ENCODE measurements at regions not wholly inside any gene's neighbourhood (a gene's known extent, or its start where the extent isn't known, plus 50 kb on each side); places are given as distances from the start of the nearest gene placed in this dataset.

DNA sequence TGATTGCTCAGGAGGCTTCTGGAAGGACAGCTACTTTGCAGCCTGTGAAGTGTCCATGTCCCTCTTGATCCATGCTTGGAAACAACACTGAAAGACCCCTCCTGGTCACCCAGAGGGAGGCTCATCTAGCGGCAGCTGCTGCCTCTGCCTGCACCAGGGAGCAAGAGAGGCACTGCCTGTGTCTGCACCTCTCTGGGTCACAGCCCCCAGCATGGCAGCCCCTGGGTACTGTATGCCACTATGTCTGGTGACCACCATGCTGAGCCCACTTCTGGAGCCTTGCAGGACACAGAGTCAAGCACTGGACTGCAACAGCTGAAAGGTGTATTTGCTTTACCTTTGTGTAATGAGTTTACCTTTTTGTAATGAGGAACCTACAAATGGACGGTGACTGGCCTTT is 186.3 kb upstream of the MYT1L start:
- intact Hi-C loops (cut with DNase I): no loop called here
- no peak for TF ChIP-seq POLR2A (IDR thresholded peaks at IDR 0.05)
- TF ChIP-seq, protein P1, sequence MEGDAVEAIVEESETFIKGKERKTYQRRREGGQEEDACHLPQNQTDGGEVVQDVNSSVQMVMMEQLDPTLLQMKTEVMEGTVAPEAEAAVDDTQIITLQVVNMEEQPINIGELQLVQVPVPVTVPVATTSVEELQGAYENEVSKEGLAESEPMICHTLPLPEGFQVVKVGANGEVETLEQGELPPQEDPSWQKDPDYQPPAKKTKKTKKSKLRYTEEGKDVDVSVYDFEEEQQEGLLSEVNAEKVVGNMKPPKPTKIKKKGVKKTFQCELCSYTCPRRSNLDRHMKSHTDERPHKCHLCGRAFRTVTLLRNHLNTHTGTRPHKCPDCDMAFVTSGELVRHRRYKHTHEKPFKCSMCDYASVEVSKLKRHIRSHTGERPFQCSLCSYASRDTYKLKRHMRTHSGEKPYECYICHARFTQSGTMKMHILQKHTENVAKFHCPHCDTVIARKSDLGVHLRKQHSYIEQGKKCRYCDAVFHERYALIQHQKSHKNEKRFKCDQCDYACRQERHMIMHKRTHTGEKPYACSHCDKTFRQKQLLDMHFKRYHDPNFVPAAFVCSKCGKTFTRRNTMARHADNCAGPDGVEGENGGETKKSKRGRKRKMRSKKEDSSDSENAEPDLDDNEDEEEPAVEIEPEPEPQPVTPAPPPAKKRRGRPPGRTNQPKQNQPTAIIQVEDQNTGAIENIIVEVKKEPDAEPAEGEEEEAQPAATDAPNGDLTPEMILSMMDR (IDR thresholded peaks at IDR 0.05): no peak
- H3K27me3 ChIP-seq: no peaks in the 10 kb centered on the region
- 15 to 61% methylated on average over 2 of the region's 2 CpGs for WGBS, 2 donors
- DNase-seq (no peak), ATAC-seq (no peak)
- no peaks in the 10 kb centered on the region for H3K36me3 ChIP-seq (replicated peaks in 1 of 2; ENCODE audit: insufficient read depth in 1 of 2, low read depth in 2 of 2)
- H3K4me1 ChIP-seq: no peaks in the 10 kb centered on the region
- H3K4me3 ChIP-seq: no peak overlapping the region
- H3K27ac ChIP-seq: no peak overlapping the region
- H3K9me3 ChIP-seq: no peaks in the 10 kb centered on the region

DNA sequence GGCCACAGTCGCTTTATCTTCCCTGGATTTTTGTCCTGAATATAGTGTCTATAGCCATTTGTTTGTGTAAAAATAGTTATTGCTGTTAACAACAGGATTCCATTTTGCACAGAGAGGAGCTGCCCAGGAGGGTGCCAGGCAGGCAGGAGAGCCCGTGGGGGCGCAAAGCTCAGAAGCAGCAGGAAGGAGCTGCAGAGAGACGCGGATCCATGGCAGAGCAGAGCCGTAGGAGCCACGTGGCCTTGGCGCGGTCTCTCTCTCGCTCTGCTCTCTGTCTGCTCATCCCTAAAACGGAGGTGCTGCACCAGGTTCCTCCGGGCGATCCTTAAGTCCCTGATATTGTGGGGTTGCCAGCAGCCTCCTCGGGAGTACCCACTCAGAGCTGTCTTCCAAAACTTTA is 185.3 kb upstream of the MYT1L start:
- intact Hi-C loops (cut with DNase I): no loop called here
- Histone ChIP-seq H3K36me3 (replicated peaks in 1 of 2; ENCODE audit: insufficient read depth in 1 of 2, low read depth in 2 of 2) (no peaks in the 10 kb centered on the region), H3K9me3 (no peaks in the 10 kb centered on the region), H3K27me3 (no peaks in the 10 kb centered on the region), H3K27ac (no peak overlapping the region), H3K4me3 (no peak overlapping the region), H3K4me1 (no peaks in the 10 kb centered on the region)
- ATAC-seq (no peak), DNase-seq (no peak)
- no peak for TF ChIP-seq POLR2A (IDR thresholded peaks at IDR 0.05)
- TF ChIP-seq, protein P1 (IDR thresholded peaks at IDR 0.05): no peak
- WGBS, 2 donors: 64 to 70% methylated on average over 14 of the region's 14 CpGs

DNA sequence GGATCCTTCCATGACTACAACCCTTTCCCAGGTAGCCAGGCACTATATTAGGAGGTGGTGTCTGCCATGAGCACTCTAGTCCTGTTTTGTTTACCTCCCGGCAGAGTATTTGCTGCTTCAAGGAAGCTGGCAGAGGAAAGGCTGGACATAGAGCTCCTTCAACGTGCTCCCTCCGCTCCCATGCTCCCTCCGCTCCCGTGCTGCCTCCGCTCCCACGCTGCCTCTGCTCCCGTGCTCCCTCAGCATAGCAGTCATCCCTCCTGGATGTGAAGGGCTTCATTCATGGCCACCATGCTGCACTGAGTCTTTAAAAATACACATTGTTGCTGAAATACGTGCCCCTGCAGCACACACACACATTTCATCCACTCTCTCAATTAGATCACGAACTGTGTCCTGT is 181.9 kb upstream of the MYT1L start:
- H3K4me1 ChIP-seq: no peaks in the 10 kb centered on the region
- no peak for DNase-seq
- no peaks in the 10 kb centered on the region for H3K36me3 ChIP-seq (replicated peaks in 1 of 2; ENCODE audit: insufficient read depth in 1 of 2, low read depth in 2 of 2)
- no peak overlapping the region for H3K27ac ChIP-seq
- no peak overlapping the region for H3K4me3 ChIP-seq
- ATAC-seq: no peak
- TF ChIP-seq POLR2A (IDR thresholded peaks at IDR 0.05): no peak
- TF ChIP-seq, protein P1 (IDR thresholded peaks at IDR 0.05): no peak
- no peaks in the 10 kb centered on the region for H3K27me3 ChIP-seq
- 59 to 66% methylated on average over 10 of the region's 10 CpGs for WGBS, 2 donors
- no peaks in the 10 kb centered on the region for H3K9me3 ChIP-seq
- intact Hi-C loops (cut with DNase I): no loop called here

DNA sequence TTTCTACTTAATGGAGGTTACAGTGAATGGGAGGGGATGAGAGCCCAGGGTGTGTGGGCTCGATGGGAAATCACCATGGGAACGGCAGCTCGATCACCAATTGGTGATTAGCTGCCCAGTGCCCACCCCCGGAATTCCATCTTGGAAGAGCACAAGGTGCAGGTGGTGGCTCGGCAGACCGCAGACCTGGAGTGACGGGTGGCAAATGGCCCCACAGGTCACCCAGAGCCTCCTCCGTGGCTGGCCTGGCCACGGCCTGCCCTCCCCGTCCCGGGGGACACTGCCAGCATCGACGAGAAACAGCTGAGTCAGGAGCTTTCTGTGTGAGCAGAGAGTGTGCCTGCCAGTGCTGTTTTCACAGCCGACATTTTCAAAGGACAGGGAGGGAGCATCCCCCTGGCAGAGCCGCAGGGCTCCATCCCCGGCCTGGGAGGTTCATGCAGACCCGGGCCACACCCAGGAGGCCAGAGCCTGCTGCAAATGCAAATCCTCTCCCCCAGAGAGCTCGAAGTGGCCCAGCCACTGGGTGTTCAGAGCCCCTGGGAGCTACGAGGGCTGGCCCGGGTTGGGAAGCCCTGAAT is 176.4 kb upstream of the MYT1L start:
- no peak for DNase-seq
- no peaks in the 10 kb centered on the region for H3K36me3 ChIP-seq (replicated peaks in 1 of 2; ENCODE audit: insufficient read depth in 1 of 2, low read depth in 2 of 2)
- no peak for TF ChIP-seq POLR2A (IDR thresholded peaks at IDR 0.05)
- WGBS, 2 donors: 69 to 72% methylated on average over 13 to 19 of the region's 20 CpGs
- H3K9me3 ChIP-seq: no peaks in the 10 kb centered on the region
- no peak for ATAC-seq
- H3K27ac ChIP-seq: no peak overlapping the region
- H3K4me1 ChIP-seq: no peaks in the 10 kb centered on the region
- H3K4me3 ChIP-seq: no peak overlapping the region
- H3K27me3 ChIP-seq: no peaks in the 10 kb centered on the region
- intact Hi-C loops (cut with DNase I): no loop called here

DNA sequence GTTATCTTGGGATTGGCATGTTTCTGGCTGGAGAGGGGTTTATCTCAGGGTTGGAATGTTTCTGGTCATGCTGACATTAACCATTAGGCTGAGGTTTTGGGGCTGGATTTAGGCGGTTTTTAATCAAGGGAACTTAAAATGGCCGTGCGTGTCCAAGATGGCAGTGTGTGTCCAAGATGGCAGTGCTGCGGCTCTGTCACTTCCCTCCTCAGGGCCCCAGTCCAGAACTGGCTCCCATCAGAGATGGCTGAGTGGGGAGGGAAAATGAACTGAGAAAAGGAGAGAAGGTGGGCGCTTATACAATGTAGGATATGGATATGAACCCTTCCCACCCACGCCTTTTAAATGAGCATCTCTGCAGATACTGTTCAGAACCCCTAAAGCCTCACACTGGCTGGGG is 175.5 kb upstream of the MYT1L start:
- intact Hi-C loops (cut with DNase I): no loop called here
- no peaks in the 10 kb centered on the region for H3K36me3 ChIP-seq (replicated peaks in 1 of 2; ENCODE audit: insufficient read depth in 1 of 2, low read depth in 2 of 2)
- H3K4me3 ChIP-seq: no peak overlapping the region
- H3K4me1 ChIP-seq: no peaks in the 10 kb centered on the region
- DNase-seq (no peak), ATAC-seq (no peak)
- WGBS, 2 donors: 83 to 85% methylated on average over 6 of the region's 6 CpGs
- no peak overlapping the region for H3K27ac ChIP-seq
- H3K9me3 ChIP-seq: no peaks in the 10 kb centered on the region
- TF ChIP-seq, protein P1 (IDR thresholded peaks at IDR 0.05): no peak
- no peaks in the 10 kb centered on the region for H3K27me3 ChIP-seq

Data from body of pancreas (tissue), 4 donors.